NCI-H1436 (cell line): ENCODE measurements at regions not wholly inside any gene's neighbourhood (a gene's known extent, or its start where the extent isn't known, plus 50 kb on each side); places are given as distances from the start of the nearest gene placed in this dataset.

ENCODE experiments used
- DNase-seq: peaks from one replicate; lab custom pipeline; 2025; lab: John Stamatoyannopoulos, UW

DNA sequence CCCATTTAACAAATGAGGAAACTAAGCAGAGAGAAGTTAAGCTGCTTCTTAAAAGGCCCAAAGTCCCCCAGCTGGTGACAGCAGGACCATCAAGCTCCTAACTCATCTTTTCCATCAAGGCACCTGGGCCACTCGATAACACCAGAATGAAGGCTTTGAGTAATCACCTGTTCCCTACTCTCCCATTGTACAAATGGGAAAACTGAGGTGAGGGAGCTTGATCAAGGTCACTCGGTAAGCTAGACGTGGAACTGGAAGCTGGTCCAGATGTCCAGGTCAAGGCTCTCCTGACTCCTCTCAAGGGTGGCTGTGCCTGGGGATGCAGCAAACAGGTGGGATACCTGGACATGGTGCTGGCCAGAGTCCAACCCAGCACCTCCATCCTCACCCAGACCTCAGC lies 90.6 kb upstream of the SHB start:
- DNase-seq, result no peak

DNA sequence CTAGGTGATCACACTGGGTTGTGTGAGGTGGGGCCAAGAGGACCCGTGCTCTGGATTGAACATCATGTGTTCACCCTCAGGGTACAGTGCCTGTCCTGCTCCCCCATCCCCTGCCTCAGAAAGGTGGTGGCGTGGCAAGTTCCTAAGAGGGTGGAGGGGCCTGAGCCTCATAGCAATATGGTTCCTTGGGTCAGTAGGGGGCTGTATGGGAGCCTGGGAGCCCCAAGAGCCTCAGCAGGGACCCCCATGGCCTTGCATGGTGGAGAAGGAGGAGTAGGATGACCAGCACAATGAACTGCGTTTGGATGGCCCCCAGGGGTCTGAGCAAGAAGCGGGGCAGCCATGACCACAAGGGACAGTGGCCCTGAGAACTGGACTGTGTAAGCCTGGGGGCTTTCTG lies 89.6 kb upstream of the SHB start:
- no peak for DNase-seq

DNA sequence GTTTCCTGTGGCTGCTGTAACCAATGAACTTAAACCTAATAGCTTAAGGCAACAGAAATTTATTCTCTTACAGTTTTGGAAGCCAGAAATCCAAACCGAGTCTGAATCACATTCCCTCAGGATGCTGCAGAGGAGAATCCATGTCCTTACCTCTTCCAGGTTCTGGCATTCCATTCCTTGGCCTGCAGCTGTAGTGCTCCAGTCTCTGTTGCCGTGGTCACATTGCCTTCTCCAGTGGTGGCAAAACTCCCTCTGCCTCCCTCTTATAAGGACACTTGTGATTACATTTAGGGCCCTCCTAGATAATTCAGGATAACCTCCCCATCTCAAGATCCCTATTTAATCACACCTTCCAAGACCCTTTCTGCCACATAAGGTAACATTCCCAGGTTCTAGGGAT lies 88.7 kb upstream of the SHB start:
- DNase-seq, result no peak

DNA sequence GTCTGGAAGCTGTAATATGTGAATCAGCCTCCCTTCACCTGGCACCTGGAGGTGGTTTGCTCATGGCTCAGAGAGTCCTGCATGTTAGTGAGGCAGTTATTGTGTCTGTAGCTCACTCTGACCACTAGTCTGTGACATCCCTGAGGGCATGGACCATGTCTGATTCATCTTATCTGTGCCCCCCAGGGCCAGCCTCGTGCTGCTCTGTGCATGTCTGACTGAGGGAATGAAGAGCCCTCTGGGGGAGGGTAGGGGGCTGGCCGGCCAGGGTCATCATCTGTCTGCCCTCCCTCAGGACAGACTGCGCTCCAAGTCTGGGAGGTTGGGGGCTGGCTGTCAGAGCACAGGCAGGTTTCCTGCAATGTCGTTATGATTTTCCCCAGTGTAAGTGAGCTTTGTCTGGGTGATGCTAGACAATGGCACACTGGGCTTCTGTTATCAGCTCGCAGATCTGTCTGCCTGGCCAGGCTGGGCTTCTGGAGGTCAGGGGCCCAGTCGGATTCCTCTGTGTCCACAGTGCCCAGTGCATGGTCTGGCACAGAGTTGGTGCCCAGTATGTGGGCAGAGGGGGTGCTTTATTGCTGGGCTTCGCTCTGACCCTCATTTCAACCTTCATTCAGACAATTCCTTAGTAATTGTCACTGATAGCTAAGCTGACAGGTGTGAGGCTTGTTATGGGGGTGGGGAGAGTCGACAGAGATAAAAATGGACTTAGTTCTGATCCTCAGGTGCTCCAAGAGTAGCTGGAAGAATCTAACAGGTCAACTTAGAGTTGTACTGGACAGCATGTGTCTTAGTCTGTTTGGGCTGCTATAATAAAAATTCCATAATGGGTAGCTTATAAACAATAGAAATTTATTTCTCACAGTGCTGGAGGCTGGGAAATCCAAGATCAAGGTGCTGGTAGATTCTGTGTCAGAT lies 85.7 kb upstream of the SHB start:
- DNase-seq, result no peak

DNA sequence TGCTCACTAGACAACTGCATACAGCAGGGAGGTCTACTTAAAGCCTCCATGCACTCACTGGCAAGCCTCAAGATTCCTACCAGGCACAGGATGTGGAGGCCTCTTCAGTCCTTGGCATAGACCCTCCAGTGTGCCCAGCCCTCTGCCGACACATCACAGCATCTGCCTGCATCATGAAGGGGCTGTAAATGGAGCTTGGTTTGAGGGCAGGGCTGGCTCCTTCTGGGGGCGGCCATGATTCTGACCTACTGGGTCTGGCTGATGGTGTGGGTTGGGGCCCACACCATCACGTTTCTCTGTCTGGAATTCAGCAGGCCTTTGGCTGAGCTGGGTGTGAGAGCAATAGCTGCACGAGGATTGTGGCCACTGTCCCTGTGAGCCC lies 84.9 kb upstream of the SHB start:
- DNase-seq, result no peak

DNA sequence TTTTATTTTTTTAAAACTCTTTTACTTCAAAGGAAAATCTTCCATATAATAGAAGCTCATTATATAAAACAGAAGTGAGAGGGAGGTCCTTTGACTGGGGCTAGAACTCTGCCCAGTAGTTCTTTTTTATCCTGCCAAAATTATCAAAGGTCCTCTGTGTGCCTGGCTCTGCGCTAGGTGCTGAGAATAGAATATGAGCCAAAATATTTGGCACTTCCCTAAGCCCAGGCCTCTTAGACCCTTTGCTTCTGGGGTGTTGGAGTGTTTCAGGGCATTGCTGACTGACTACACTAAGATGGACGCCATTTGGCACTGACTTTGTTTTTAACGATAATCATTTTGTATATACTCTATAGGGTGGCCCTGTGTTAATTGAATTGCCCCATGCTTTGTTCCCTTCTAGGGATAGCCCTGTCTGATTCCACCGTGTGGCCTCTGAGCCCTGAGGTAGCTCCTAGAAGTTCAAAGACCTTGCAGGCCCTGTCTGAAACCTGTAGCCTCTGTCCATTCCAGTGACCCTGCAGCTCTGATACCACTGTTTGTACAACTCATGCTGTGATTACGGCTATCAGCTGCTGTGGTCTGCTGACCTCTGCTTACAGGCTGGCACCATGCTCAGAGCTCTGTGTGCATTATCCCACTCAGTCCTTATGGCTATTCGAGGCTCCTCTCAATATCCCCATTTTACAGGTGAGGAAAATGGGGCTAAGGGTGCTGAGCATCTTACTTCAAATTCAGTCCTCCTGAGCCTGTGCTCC lies 84.3 kb upstream of the SHB start:
- DNase-seq, result no peak

DNA sequence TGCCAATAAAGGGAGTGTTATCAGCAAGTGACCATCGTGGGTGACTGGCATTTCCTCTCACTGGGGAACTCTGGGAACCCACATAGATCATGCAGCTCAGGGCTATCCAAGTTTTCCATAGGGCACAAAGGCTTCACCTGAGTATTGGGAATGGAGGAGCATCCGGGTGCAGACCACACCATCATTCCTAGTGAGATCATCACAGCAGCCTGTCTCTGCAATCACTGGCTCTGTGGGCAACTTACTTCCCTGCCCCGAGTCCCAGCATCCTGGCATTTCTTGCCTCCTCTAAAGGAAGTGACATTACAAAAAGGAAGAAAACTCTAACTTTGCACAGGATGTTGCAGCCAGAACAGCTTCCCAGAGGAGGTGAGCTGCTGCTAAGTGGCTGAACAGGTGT lies 80.6 kb upstream of the SHB start:
- DNase-seq, result no peak

DNA sequence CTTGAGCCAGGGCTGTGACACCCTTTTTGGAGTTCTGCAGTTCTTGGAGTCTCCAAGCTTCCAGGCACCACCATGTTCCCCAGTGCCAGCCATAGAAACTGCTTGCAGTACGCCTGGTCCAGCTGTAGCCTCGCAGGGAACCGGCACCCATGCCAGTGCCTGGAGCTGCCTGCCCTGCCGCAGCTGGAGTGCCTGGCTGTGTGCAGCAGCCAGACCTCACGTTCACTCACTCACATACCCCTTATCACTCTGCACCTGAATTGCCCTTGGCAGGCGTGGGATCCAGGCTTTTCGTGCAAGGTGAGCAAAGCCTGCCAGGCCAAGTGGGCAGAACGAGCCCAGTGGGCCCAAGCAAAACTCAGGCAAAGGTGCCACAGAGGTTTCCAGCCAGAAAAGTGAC lies 77.8 kb upstream of the SHB start:
- DNase-seq, result no peak

DNA sequence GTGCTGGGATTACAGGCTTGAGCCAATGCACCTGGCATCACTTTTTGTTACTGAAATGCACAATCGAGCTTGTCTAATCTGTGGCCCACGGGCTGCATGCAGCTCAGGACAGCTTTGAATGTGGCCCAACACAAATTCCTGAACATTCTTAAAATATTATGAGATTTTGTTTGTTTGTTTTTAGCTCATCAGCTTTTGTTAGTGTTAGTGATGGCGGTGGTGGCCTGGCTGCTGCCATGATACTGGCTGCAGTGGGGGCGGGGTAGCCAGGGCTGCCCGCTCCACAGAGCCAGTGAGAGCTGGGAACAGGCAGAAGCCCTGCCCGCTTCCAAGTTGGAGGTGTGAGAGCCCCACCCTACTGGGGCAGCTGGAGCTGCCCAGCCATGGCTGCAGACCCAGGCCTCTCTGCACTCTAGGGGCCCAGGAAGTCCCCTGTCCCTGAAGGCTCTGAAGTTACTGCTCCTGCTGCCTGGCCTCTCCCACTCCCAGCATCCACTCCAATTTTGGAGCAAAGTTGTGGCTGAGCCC lies 76.6 kb upstream of the SHB start:
- DNase-seq, result no peak

DNA sequence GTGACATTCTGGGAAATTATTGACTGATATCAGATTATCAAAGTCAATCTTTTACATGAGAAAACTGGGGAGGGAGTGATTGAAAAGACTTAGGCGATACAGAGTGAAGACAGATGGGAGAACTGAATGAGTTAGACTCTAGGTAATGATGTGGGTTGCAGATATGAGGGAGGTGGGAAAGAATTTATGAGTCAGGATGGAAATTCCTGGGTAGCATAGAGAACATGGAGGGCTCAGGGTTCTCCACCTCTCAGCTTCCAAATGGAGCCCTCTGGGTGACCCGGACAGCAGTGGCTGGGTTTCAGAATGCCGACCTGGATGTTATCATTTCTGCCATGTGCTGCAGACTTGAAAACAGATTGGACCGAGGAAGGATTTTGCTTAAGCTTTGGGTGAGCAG lies 75.4 kb upstream of the SHB start:
- DNase-seq, result no peak

DNA sequence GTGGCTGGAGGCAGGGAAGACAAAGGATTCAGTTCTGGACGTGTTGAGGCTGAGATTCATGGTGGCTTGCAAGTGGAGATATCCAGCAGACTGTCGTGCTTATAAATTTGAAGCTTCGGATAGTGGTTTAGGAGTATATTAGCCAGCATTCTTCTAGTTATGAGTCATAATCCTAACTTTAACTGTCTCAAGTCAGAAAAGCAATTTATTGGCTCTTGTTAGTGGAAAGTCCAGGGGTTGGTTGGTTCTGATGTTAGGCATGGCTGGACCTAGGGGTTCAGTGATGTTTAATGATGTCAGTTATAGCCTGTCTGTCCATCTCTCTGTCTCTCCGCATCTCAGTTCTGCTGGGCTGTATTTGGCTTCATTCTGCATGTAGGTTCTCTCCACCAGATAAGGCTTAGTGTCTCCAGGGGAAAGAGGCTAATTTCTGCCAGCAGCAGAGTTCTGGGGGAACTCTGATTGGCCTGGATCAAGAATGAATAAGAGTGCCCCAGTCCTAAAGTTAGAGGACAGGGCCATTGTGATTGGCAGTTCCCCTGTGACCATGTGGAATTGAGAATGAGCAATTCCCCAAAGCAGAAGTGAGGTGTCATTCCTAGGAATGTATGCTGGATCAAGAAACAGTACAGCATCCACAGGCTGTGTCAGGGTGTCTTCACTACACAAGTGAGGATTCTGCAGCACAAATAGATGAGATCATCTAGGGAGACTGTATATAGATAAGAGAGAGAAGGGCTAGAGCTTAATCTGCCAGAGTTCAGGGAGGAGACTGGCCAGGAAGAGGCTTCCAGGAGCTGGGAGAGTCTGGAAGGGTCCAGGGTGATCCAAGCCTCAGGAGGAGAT lies 72.9 kb upstream of the SHB start:
- DNase-seq, result no peak

DNA sequence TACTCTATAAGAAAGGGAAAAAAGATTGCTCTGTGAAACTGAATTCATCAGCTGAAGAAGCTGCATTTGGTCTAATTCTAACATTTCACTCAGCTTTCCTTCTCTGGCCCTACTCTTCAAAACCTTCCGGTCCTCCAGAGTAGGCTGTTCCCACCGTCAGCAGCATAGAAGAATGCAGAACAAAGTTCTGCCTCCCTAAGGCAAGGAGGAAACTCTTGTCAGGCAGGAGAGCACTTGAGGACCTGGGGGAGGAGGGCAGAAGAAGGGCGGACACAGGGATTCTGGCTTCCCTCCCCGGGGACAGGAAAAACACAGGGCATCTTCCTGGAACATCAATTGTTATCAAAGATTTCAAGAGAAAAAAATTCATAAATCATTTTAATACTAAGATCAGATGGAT lies 69.2 kb upstream of the SHB start:
- DNase-seq, result no peak

DNA sequence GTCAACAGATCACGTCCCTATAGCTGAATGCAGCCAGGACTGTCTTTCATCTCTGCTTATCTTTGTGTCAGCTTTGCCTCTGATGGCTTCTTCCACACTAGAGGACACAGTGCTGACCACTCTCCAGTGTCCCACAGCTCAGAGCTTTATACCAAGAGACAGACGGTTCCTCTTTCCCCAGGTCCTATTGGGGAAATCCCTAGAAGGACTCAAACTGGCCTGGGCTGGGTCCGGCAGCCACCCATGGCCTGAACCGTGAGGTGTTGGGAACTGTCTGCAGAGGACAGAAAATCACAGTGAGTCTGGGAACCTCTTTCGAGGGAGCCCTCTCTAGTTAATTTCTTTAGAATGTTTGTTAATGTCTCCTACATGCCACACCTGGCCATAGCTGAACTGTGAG lies 68.3 kb upstream of the SHB start:
- DNase-seq, result no peak

DNA sequence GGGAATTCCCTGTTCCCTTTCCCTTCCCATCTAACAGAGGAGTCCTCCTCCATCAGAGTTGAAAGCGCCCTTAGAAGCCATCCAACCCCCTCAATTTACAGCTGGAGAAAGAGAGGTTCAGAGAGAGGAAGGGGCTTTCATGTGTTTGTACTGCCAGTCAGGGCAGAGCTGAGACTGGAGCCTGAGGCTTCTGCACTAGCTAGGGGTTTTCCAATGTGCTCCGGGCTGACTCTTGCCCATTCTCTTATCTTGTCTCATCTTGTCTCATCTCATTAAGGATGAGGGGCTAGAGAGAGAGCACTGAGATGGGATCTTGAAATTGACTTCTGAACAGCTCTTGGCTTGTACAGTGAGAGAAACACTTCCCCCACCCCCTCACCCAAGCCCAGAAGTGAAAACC lies 67.4 kb upstream of the SHB start:
- DNase-seq, result no peak

DNA sequence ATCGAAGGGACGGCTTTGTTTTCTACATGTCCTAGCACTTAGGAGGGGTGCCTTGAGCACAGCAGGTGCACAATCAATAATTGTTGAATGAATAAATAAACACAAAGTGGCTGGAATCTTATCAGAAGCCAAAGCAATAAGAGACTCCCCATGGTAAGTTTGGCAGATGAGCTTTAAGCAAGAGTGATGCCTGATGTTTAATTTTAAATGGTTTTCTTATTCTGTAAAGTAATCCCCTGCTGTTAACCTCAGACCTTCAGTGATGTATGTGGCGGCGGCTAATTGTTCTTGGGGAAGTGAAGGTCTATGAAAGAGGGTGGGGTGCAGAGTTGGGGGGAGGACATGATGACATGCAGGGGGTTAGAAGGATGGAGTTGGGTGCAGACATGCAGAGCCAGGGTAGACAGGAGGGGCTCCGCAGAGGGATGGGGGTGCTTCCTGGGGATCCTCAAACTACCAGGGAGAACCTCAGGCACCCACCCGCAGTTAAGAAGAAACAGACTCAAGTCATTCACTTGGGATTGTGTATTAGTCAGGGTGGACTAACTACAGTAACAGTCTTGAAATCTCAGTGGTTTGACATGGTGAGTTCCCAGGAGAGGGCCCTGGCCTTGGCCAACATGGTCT lies 65.7 kb upstream of the SHB start:
- DNase-seq, result no peak

DNA sequence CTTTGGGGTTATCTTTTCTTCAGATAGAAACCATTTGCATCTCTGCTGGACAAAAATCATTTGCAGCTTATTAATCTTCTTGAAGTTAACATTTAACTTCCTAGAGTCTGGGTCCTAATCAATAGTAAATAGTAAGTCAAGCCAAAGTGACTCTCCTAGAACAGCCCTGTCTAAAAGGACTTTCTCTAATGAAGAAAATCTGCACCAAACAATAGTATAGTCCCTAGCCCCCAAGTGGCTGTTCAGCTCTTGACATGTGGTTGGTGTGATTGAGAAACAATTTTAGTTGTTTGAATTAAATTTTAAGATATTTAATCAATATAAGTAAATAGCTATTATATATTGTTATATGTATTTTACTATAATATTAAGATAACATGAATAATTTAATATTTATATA lies 64.6 kb upstream of the SHB start:
- DNase-seq, result no peak

DNA sequence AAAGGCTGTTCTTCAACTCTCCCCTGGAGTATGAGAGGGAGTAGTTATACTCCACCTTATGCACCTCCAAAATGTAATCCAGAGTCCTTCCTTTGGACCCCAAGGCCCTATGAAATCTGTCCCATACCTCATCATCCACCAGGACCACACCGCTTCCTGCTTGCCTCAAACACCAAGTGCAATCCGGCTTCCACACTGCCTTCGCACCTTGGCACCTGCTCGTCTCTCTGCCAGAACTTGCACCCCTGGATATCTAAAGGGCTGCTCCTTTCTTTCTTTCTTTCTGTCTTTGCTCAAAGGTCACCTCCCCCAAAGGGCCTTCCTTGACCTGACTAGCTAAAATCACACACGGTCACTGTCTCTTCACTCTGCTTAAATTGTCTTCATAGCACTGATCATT lies 63.9 kb upstream of the SHB start:
- no peak for DNase-seq

DNA sequence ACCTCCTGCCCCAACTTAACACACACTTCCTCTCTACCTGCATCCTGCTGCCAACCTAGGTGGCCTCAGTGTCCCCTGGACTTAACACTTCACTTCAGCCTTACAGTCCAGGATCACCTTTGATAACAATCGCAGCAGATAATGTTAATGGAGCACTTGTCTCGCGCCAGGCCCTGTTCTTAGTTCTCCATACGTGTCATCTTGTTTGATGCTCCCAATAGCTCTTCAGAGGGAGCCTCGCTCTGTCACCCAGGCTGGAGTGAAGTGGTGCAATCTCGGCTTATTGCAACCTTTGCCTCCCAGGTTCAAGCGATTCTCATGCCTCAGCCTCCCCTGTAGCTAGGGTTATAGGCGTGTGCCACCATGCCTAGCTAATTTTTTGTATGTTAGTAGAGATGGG lies 62.7 kb upstream of the SHB start:
- no peak for DNase-seq

DNA sequence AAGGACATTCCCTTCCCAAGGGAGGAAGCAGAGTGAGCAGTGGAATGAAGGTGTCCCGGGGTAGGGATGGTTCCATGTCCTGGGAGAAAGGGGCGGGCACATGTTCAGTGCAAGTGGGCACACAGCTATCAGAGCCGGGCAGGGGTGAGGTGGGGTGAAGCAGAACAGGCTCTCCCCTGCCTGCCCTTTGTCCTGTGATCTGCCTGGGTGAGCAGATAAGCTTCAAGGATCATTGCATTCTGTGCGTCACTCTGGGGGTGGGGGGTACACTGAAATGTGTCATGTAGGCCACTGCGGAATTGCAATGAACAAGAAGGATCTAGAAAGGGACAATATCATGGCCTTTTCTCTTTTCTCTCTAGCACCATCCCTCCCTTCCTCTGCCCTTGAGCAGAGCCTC lies 61.7 kb upstream of the SHB start:
- DNase-seq, result no peak

DNA sequence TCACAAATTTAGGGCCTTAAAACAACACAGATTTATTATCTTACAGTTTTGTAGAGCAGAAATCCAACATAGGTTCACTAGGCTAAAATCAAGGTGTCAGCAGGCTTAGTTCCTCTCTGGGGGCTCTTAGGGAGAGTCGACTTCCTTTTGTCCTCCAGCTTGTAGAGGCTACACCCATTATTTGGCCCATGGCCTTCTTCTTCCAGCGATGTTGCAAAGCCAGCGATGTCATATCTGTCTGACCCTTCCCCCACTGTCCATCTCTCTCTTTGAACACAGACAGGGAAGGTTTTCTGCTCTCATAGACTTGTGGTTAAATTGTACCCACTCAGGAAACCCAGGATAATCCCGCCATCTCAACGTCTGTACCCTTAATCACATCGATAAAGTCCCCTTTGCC lies 60.3 kb upstream of the SHB start:
- DNase-seq, result no peak

DNA sequence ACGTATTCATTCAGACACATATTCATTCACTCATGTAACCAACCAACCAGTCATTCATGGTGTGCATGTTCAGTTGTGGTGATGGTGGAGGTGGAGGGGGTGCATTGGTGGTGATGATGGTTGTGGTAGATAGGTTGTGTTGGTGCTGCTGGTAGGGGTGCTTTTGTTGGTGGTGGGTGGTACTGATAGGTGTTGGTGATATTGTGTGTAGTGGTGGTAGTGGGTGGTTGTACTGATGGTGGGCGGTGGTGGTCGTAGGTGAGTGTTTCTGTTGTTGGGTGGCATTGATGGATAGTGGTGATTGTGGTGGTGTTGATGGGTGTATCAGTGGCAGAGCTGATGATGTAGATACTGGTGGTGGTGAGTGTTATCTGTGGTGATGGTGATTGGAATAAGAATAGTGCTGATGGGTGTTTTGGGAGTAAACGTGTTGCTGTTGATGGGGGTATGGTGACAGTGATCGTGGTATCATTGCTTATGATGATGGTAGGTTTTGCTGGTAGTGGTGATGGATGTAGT lies 59.8 kb upstream of the SHB start:
- no peak for DNase-seq
